Endothelial cell of umbilical vein (primary cell): ENCODE measurements at regions not wholly inside any gene's neighbourhood (a gene's known extent, or its start where the extent isn't known, plus 50 kb on each side); places are given as distances from the start of the nearest gene placed in this dataset.

Experiments used
- BruUV-seq: library from RNA; stranded (reverse); fragments of 400-500 nt; replicated peaks from 2 replicates; lab custom pipeline; 2021; lab: Mats Ljungman, UMichigan
- CTCF ChIA-PET: fragments of 300-600, 350-600 bp; sonication (Branson Sonifier 250); formaldehyde crosslinking; loops from one replicate; lab custom pipeline; 2021; ENCODE audit warnings: antibody characterized with exemption, inconsistent platforms; lab: Charles Lee
- POLR2A ChIA-PET: fragments of 300-600, 350-600 bp; sonication (Branson Sonifier 250); formaldehyde crosslinking; loops from one replicate; lab custom pipeline; 2021; ENCODE audit warnings: antibody characterized with exemption, inconsistent platforms; lab: Charles Lee
- DNase-seq: peaks from one replicate; pipeline ENCODE4 v3.0.0-alpha.2; 2011; ENCODE audit warnings: low read depth, low spot score
- FAIRE-seq: peaks from 2 replicates; lab custom pipeline; 2011; peaks lifted over from hg19 to GRCh38; lab: Jason Lieb, UNC
- H2AFZ ChIP-seq: 2 replicates; pipeline ENCODE4 v1.6.0; 2012; ENCODE audit warnings: low read depth, low read length, control low read depth, inconsistent platforms
- H3K27ac ChIP-seq: 2 replicates; pipeline ENCODE4 v1.5.1; 2011; ENCODE audit warnings: low read depth, mild to moderate bottlenecking, control low read depth, low read length, moderate library complexity; ENCODE audit not compliant: insufficient read depth
- H3K27me3 ChIP-seq, 2 experiments: 2 replicates each; pipeline versions ENCODE4 v1.6.0 to v1.6.1; 2011; ENCODE audit warnings: low read length in 2 of 2, mixed read lengths in 1 of 2; ENCODE audit not compliant: control insufficient read depth in 2 of 2, insufficient read depth in 2 of 2
- H3K36me3 ChIP-seq, 2 experiments: 2 replicates in 1 of 2; 3 replicates in 1 of 2; pipeline ENCODE4 v1.5.1; 2011; ENCODE audit warnings: low read length in 2 of 2, mild to moderate bottlenecking in 1 of 2, moderate library complexity in 1 of 2; ENCODE audit not compliant: control insufficient read depth in 2 of 2, insufficient read depth in 2 of 2; ENCODE audit errors: extremely low read depth in 1 of 2
- H3K4me1 ChIP-seq: 3 replicates; pipeline ENCODE4 v1.5.1; 2011; ENCODE audit warnings: mild to moderate bottlenecking, low read length; ENCODE audit not compliant: control insufficient read depth, insufficient read depth; ENCODE audit errors: extremely low read depth
- H3K4me2 ChIP-seq: 2 replicates; pipeline ENCODE4 v1.6.1; 2011; ENCODE audit warnings: low read length, control low read depth, mixed read lengths; ENCODE audit not compliant: insufficient read depth
- H3K4me3 ChIP-seq, 3 experiments: fragments of 200-600 bp in 1 of 3; sonication (generic), shearing (Covaris generic) in 1 of 3; replicated peaks in 1 of 3; 2 replicates each; pipeline ENCODE4 v1.5.1; 2011 to 2016; ENCODE audit warnings: control low read depth in 3 of 3, low read length in 3 of 3, mild to moderate bottlenecking in 2 of 3, inconsistent platforms in 1 of 3, low read depth in 1 of 3, moderate library complexity in 1 of 3; ENCODE audit not compliant: insufficient read depth in 1 of 3
- H3K79me2 ChIP-seq: 2 replicates; pipeline ENCODE4 v1.6.0; 2012; ENCODE audit warnings: low read length, inconsistent platforms; ENCODE audit not compliant: control insufficient read depth, insufficient read depth
- H3K9ac ChIP-seq: replicated peaks from 2 replicates; pipeline ENCODE3; 2011; ENCODE audit warnings: low read length, control low read depth; ENCODE audit not compliant: insufficient read depth; ENCODE audit errors: extremely low read depth
- H3K9me1 ChIP-seq: replicated peaks from 3 replicates; pipeline ENCODE4 v1.6.0; 2011; ENCODE audit warnings: mild to moderate bottlenecking, low read length; ENCODE audit not compliant: control insufficient read depth, insufficient read depth; ENCODE audit errors: extremely low read depth
- H3K9me3 ChIP-seq: replicated peaks from 2 replicates; pipeline ENCODE4 v1.5.1; 2012; ENCODE audit warnings: low read length, inconsistent platforms; ENCODE audit not compliant: control insufficient read depth, insufficient read depth
- H4K20me1 ChIP-seq: replicated peaks from 2 replicates; pipeline ENCODE3; 2011; ENCODE audit warnings: mild to moderate bottlenecking, low read length; ENCODE audit not compliant: control insufficient read depth, insufficient read depth; ENCODE audit errors: extremely low read depth
- CTCF ChIP-seq, 2 donors: IDR thresholded peaks; 1 replicate in 1 of 2; 2 replicates in 1 of 2; pipeline ENCODE4 v1.5.1; 2011; ENCODE audit warnings: low read length in 2 of 2, mild to moderate bottlenecking in 2 of 2, moderate library complexity in 2 of 2, control low read depth in 1 of 2, inconsistent platforms in 1 of 2, low read depth in 1 of 2; ENCODE audit not compliant: insufficient read depth in 1 of 2; ENCODE audit errors: extremely low read depth in 1 of 2
- EZH2 ChIP-seq: IDR thresholded peaks from 2 replicates; pipeline ENCODE4 v1.6.1; 2012; ENCODE audit warnings: borderline replicate concordance, low read depth, mild to moderate bottlenecking, moderate library complexity, low read length, inconsistent platforms; ENCODE audit not compliant: severe bottlenecking
- FOS ChIP-seq: IDR thresholded peaks from 2 replicates; pipeline ENCODE4 v1.6.1; 2011; ENCODE audit warnings: mild to moderate bottlenecking, low read length, moderate library complexity, borderline replicate concordance; ENCODE audit not compliant: insufficient read depth
- GATA2 ChIP-seq: IDR thresholded peaks from 2 replicates; pipeline ENCODE4 v1.7.0; 2011; ENCODE audit warnings: low read depth, mild to moderate bottlenecking, moderate library complexity, mixed read lengths, low read length; ENCODE audit not compliant: insufficient read length, insufficient read depth
- JUN ChIP-seq: IDR thresholded peaks from 2 replicates; pipeline ENCODE4 v1.6.1; 2011; ENCODE audit warnings: borderline replicate concordance, low read depth; ENCODE audit not compliant: insufficient read length, insufficient read depth
- MAX ChIP-seq: IDR thresholded peaks from 2 replicates; pipeline ENCODE4 v1.6.1; 2011; ENCODE audit not compliant: insufficient read depth, insufficient read length
- MYC ChIP-seq: IDR thresholded peaks from one replicate; pipeline ENCODE4 v1.6.1; 2011; ENCODE audit warnings: mild to moderate bottlenecking, low read depth, low read length
- POLR2A ChIP-seq: IDR thresholded peaks from 2 replicates; pipeline ENCODE4 v1.6.1; 2012; ENCODE audit warnings: low read depth, mild to moderate bottlenecking, control low read depth, low read length
- POLR2AphosphoS5 ChIP-seq: IDR thresholded peaks from 2 replicates; pipeline ENCODE4 v1.6.1; 2012; ENCODE audit warnings: low read depth, mild to moderate bottlenecking, control low read depth, low read length, moderate library complexity; ENCODE audit not compliant: insufficient read depth
- dilution Hi-C: fragments of 300-500 bp; cut with MboI; formaldehyde crosslinking; loops from one replicate; pipeline ENCODE4 v1.15.0; 2019; ENCODE audit warnings: low sequenced_read_pairs; ENCODE audit not compliant: extremely low pct_ligation_motif_present
- intact Hi-C: fragments of 100-400 bp; cut with micrococcal nuclease; formaldehyde crosslinking; loops from one replicate; pipeline ENCODE4 v1.10.0; 2022

GRCh38 chr22:48474881-48475280 is 1352.8 kb downstream of the BRD1 start:
- no peak overlapping the region for H3K4me3 ChIP-seq
- no peaks in the 10 kb centered on the region for H3K9me1 ChIP-seq
- no peaks in the 10 kb centered on the region for H3K36me3 ChIP-seq
- no peaks in the 10 kb centered on the region for H4K20me1 ChIP-seq
- no peak overlapping the region for H3K4me2 ChIP-seq
- no peak overlapping the region for H3K27ac ChIP-seq
- POLR2A ChIA-PET: no interaction called here
- no peak overlapping the region for H3K9ac ChIP-seq
- H3K4me1 ChIP-seq: no peaks in the 10 kb centered on the region
- no TSS peak for BruUV-seq
- no peak for FAIRE-seq
- H3K9me3 ChIP-seq: peaks cover 6% of the 10 kb centered on the region
- CTCF ChIA-PET: no interaction called here
- DNase-seq: no peak
- no peak overlapping the region for H2AFZ ChIP-seq
- TF ChIP-seq EZH2: no peak
- no peak for TF ChIP-seq MYC
- TF ChIP-seq CTCF (IDR thresholded peaks at IDR 0.05; ENCODE audit: extremely low read depth in 1 of 2, insufficient read depth in 1 of 2, low read depth in 1 of 2, low read length in 2 of 2): no peak
- TF ChIP-seq FOS: no peak
- TF ChIP-seq POLR2AphosphoS5: no peak
- TF ChIP-seq MAX: no peak
- no peak for TF ChIP-seq JUN
- no peak for TF ChIP-seq POLR2A
- TF ChIP-seq GATA2: no peak
- no peaks in the 10 kb centered on the region for H3K79me2 ChIP-seq
- dilution Hi-C loops: no loop called here
- H3K27me3 ChIP-seq: no peaks in the 10 kb centered on the region
- intact Hi-C loops: no loop called here
